ENCODE measurements at regions not wholly inside any gene's neighbourhood (a gene's known extent, or its start where the extent isn't known, plus 50 kb on each side); places are given as distances from the start of the nearest gene placed in this dataset.

- DNase-seq: no peak
Measured at GRCh38 chr5:155934964-155935363, 392.0 kb upstream of the SGCD start.

- DNase-seq: no peak
Measured at GRCh38 chr5:155935723-155936122, 391.2 kb upstream of the SGCD start.

DNA sequence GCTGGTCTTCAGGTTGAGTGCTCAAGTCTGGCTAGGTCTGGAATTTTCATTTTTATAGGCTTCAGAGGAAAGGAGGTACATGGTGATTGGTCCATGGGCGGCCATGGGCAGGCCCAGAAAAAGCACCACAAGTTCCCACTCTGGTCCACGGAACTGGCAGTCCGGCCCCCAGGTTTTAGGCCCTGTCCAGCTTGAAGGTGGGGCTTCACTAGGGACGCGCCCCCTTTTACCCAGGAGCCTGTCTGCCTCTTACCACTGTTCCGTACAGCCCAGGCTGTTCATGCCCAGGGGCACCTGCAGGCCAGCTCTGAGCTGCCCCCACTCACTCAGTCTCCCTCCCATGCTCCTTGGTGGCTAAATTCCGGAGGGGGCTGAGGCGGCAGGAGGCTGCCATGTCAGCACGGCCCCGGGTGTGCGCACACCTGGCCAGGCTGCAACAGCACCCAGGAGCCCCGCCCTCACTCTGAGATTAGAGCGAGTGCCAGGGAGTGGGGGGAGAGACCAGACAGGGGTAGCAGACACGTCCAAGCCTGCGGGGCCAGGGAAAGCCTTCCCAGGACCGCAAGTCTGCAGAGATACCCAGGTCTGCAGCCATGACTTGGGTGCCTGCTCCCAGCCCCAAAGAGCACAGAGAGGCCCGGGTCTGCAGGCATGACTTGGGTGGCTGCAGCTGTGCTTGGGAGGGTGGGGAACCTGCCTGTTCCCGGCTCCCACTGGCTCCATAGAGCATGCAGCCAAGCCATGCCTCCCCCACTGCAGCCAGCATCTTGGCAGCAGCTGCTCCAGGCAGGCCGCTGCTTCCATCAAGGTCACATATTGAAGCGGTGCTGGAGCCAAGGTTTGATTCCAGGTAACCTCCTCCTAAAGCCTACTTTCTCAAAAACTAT is 390.2 kb upstream of the SGCD start:
- DNase-seq: no peak

DNA sequence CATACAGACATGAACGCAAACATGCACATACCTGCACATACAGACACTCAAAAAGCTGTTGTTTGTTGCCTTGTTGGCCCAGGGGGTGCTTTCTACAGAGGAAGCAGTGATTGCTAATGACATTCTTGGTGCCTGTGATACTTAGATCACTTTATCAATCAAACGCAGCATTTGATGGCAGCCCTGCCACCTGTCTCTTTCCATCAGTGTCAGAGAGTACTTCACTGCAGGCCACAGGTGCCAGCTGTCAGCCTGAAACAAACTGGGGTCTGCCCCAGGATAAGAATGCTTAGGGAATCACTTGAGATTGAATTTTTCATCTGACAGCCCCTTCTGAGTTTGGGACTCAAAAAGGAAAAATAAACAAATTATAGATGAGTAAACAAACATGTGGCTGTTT is 388.9 kb upstream of the SGCD start:
- no peak for DNase-seq

GRCh38 chr5:155941340-155941739 is 385.6 kb upstream of the SGCD start:
- no peak for DNase-seq

GRCh38 chr5:155943516-155944407 is 383.2 kb upstream of the SGCD start:
- peak; percentile 20 to 34 for DNase-seq

DNA sequence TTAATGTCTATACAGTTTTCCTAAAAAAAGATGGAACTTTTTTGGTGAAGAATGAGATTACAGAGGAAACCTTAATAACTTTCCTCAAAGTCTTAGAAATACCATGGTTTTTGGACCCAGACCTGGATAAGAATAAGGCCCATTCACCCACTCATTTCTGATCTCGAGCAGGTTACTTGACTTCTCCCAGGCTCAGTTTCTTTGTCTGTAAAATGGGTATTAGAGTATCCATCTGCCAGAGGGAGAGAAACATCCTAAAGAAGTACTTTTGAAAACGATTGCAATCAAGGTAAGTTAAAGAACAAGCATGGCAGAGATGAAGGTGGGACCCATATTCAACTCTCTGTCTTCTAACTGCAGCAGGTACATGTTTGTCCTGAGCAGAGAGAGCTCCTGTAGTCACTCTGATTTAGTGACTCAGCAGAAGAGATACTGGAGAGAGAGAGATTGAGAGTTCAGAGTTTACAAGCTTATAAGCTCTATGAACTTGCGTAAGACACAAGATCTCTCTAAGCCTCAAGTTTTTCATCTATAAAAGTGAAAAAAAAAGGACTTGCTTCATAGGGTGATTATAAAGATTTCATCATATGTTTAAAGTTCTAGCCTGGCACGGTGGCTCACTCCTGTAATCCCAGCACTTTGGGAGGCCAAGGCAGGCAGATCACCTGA is 379.4 kb upstream of the SGCD start:
- DNase-seq: no peak

- DNase-seq: no peak
Measured at GRCh38 chr5:155948576-155948975, 378.4 kb upstream of the SGCD start.

DNA sequence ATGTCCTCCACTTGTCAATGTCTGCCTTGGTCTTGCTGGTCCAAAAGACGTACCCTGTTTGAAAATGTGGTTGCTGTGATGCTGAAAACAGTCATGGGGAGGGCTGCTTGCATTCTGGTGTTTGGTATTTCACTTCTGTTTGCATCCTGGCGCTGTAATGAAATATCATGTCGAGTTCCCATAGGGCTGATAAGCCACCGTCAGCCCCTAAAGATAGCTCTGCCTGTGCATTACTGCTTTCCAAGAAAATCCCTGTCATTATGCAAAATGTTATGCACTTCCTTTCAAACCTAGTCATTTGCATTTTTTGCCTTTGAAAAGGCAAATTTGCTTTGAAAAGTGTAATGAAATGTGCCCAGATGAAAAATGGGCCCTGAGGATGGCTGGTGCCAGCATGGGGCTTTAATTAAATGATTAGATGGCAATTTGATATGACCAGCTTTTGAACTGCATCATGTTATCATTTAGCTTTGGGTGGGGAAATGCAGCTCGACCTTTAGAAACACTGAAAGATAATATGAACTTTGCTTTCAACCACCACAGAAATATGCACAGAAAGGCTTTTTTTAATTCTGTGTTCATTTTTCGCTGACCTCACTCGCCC is 374.4 kb upstream of the SGCD start:
- no peak for DNase-seq

GRCh38 chr5:155953335-155953734 is 373.6 kb upstream of the SGCD start:
- no peak for DNase-seq

GRCh38 chr5:155954701-155955445 is 372.1 kb upstream of the SGCD start:
- DNase-seq: no peak

DNA sequence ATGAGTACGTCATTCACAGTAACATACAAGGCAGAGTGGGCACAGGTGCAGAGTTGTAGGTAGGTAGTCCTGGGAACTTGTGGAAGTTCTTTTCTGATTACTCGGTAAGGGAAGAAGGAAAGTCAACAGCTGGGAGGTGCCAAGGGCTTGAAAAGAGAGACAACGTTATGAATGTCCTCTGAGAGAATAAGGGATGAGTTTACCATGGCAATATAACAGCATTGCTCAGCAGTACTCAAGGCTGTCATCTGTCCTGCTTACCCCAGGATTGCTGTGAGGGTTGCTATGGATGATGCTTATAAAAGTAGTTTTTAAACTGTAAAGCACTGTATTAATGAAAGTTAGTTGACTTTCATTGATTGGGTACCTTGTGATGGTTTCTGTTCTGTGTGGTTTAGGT is 369.1 kb upstream of the SGCD start:
- DNase-seq: no peak

GRCh38 chr5:155959082-155959481 is 367.9 kb upstream of the SGCD start:
- no peak for DNase-seq

DNA sequence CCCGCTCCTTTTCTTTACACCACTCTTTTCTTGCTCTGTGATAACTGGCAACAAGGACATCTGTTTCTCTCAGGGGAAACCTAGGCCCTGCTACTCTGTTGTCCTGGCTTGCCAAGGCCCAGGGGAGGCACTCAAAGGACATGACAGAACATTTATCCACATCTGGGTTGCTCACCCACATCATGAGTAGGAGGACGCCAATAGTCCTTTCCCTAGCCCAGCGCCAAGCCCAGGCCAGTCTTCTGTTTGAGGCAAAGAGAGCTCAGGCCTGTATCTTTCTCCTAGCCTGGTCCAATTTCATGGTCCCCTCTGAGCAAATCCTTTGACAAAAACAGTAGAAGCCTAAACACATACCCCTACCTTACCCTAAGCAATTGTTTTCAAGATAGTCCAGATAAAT is 366.8 kb upstream of the SGCD start:
- DNase-seq: no peak

DNA sequence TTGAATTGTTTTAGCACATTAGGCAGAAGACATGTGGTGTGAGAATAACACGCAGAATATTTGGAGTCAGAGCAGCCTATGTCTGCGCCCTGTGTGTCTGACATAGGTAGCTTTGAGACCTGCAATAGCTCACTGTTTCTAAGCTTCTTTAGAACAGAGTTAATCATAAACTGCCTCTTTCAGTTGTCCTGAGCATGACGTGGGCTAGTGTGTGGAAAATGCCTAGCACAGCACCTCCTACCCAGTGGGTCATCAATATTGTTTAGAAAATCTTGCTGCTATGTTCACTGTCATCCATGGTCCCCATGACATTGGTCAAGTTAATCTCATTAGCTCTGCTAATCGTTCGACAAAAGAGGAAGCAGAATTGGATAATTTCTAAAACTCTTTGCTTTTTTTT is 357.4 kb upstream of the SGCD start:
- no peak for DNase-seq

- DNase-seq: no peak
Measured at GRCh38 chr5:155974369-155974768, 352.6 kb upstream of the SGCD start.

- no peak for DNase-seq
Measured at GRCh38 chr5:155978850-155979249, 348.1 kb upstream of the SGCD start.

DNA sequence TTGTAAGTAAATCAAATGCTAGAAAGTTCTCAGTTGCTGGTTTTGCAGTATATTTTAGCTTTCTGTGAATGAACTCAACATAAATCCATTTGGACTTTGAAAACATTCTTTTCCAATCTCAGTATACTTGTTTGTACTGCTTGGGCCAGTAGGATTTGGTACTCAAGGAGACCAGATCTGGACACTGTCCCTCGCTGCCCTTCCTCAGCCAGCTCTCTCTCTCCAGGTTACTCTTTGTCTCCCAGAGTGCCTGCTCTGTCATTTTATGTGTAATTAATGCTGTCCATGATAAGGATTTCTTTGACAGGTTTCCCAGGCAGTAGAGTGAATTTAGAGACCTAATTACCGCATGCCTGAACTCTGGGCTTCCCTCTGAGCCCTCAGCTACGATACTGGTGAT is 344.6 kb upstream of the SGCD start:
- DNase-seq: no peak

DNA sequence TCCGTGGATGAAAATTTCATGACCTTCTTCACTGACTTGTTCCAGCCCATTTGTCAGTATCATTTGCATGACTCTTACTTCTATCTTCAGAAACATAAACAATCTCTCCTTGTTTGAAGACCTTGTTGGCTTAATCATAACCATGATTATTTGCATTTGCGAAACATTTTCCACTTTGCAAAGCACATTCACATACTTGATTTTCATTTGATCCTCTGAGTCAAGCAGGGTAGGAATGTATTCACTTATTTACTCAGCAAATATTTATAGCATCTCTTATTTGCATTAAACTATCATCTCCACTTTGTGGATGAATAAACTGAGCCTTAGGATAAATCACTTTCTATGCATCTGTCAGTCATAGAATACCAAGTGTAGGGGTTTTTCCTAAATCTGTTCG is 343.0 kb upstream of the SGCD start:
- no peak for DNase-seq

- DNase-seq: no peak
Measured at GRCh38 chr5:155987265-155987810, 339.6 kb upstream of the SGCD start.

- no peak for DNase-seq
Measured at GRCh38 chr5:155989879-155990278, 337.1 kb upstream of the SGCD start.

DNA sequence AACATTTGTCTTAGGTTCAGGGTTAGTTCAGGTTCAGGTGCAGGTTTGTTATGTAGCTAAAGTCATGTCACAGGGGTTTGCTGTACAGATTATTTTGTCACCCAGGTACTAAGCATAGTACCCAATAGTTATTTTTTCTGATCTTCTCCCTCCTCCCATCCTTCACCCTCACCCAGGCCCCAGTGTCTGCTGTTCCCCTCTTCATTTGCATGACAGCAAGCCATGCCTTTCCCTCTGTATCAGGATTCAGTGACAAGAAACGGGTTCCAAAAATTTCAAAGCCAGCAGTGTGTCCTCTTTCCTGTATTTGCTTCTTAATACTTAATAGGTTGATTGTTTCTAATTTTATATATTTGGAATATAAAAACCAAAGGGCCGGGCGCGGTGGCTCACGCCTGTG is 330.8 kb upstream of the SGCD start:
- no peak for DNase-seq

Measured in CD4-positive, alpha-beta T cell treated with Interleukin-1 beta for 1 hour (primary cell).